DOHH2 (cell line): ENCODE measurements at regions not wholly inside any gene's neighbourhood (a gene's known extent, or its start where the extent isn't known, plus 50 kb on each side); places are given as distances from the start of the nearest gene placed in this dataset.

Experiments used
- EZH2phosphoT487 ChIP-seq: fragments of 200-600 bp; sonication (generic); IDR thresholded peaks from 2 replicates; pipeline ENCODE4 v1.6.1; 2017; ENCODE audit warnings: borderline replicate concordance, mild to moderate bottlenecking, antibody characterized with exemption, low read length, moderate library complexity, mixed read lengths
- TF ChIP-seq, protein P1 (sequence below): fragments of 200-600 bp; sonication (generic); IDR thresholded peaks from one replicate; pipeline ENCODE4 v1.5.1; 2014; ENCODE audit warnings: antibody characterized with exemption, mild to moderate bottlenecking, low read depth, low read length; ENCODE audit not compliant: poor library complexity, severe bottlenecking

DNA sequence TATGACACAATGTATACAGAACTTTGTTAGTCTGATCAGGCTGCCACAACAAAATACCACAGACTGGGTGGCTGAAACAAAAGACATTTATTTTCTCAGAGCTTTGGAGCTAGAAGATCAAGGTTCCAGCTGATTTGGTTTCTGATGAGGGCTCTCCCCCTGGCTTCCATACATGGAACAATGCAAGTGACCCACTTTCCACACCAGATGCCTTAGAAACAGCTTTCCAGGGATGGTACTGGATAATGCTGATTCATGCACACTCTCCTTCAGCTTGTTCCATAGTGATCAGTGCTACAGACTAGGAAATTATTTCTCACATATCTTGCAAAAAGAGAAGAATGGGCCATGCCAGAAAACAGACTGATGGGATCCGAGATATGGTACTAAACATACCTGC, 1274.9 kb upstream of the SORCS1 start:
- TF ChIP-seq, protein P1, sequence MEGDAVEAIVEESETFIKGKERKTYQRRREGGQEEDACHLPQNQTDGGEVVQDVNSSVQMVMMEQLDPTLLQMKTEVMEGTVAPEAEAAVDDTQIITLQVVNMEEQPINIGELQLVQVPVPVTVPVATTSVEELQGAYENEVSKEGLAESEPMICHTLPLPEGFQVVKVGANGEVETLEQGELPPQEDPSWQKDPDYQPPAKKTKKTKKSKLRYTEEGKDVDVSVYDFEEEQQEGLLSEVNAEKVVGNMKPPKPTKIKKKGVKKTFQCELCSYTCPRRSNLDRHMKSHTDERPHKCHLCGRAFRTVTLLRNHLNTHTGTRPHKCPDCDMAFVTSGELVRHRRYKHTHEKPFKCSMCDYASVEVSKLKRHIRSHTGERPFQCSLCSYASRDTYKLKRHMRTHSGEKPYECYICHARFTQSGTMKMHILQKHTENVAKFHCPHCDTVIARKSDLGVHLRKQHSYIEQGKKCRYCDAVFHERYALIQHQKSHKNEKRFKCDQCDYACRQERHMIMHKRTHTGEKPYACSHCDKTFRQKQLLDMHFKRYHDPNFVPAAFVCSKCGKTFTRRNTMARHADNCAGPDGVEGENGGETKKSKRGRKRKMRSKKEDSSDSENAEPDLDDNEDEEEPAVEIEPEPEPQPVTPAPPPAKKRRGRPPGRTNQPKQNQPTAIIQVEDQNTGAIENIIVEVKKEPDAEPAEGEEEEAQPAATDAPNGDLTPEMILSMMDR, result no peak
- no peak for TF ChIP-seq EZH2phosphoT487
